GM13976 (cell line): ENCODE measurements at regions not wholly inside any gene's neighbourhood (a gene's known extent, or its start where the extent isn't known, plus 50 kb on each side); places are given as distances from the start of the nearest gene placed in this dataset.
"Not testable (repeated sequence)": the region's sequence is repeated elsewhere in the genome, so short reads cannot be mapped to it uniquely, and the experiment has no call there.

Experiments used
- DNase-seq: peaks from one replicate; pipeline ENCODE4 v3.0.0; 2012; ENCODE audit warnings: low spot score
- in situ Hi-C: fragments of 300-500 bp; cut with MboI; formaldehyde crosslinking; loops from one replicate; pipeline ENCODE4 v1.12.0; 2022; ENCODE audit warnings: low sequenced_read_pairs, mixed read lengths, inconsistent platforms; ENCODE audit not compliant: unreplicated experiment
- TF ChIP-seq, protein P1 (sequence below): IDR thresholded peaks from 2 replicates; pipeline ENCODE4 v1.5.1; 2012; ENCODE audit warnings: borderline replicate concordance, mild to moderate bottlenecking; ENCODE audit not compliant: insufficient read depth; ENCODE audit errors: extremely low read depth, missing control alignments, control extremely low read depth

DNA sequence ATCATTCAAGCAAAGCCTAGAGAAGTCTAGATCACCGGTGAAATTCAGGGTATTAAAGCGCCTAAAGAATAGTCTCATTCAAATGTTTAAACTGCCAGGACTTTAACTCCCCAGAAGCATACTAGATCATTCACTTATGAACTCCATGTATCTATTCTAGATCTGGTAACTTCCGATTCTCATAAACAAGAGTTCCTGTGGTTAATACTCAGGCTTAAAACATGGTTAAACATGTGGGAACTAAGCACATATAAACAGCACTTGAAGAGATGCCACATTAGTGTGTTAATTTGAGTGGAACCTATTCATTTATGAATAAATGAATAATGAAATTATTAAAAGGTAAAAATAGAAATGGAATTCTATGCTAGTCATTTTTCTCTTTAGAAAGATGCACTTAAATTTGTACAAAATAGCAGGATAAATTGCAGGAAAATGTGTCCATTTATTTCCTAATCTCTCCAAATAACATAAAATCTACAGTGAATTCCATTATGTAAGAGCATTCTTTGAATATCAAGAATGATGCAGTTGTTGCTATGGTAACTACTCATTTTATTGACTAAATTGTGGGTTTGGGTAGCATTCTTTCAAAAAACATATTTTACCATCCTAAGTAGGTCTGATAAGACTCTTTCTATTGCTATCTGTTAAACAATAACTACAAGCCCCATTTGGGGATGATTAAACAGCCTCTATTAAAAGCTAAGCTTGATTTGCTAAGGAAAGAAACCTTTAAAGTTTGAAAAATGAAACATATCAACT is 147.6 kb upstream of the TMEM168 start:
- in situ Hi-C loops, result no loop called here
- DNase-seq, result no peak
- TF ChIP-seq, protein P1, sequence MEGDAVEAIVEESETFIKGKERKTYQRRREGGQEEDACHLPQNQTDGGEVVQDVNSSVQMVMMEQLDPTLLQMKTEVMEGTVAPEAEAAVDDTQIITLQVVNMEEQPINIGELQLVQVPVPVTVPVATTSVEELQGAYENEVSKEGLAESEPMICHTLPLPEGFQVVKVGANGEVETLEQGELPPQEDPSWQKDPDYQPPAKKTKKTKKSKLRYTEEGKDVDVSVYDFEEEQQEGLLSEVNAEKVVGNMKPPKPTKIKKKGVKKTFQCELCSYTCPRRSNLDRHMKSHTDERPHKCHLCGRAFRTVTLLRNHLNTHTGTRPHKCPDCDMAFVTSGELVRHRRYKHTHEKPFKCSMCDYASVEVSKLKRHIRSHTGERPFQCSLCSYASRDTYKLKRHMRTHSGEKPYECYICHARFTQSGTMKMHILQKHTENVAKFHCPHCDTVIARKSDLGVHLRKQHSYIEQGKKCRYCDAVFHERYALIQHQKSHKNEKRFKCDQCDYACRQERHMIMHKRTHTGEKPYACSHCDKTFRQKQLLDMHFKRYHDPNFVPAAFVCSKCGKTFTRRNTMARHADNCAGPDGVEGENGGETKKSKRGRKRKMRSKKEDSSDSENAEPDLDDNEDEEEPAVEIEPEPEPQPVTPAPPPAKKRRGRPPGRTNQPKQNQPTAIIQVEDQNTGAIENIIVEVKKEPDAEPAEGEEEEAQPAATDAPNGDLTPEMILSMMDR, result no peak

DNA sequence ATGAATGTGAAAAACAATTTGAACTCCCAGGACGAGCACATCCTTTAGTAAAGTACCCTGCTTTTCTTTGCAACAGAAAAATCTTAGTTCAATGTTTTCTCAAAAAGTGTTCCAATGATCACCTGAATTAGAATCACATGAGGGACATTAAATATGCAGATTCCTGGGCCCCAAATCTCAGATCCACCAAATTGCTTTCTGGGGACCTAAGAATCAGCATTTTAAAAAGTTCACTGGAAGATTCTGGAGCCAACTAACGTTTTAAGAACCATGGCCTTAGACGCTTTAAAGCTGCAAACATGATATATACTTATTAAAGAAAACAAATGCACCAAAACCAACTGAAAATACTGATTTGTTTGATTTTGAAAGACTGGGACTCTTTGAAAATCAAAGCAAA is 143.4 kb upstream of the TMEM168 start:
- DNase-seq, result no peak
- TF ChIP-seq, protein P1, result no peak
- in situ Hi-C loops, result no loop called here

DNA sequence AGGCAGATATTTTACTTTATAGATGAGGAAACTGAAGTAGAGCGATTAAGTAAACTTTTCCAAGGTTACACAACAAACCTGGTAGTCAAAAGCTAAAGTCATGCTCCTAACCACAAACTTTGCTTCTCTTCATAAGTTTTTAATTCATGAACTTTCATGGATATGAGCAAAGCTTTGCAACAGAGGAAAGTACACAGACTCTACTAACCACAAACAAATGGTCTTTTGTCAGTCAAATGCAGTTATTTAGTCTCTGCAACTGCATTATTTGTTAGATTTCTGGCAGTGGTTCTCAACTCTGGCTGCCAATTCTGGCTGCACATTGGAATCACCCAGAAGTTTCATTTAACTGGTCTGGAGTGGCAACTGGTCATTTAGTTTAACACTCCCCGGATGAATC is 140.6 kb upstream of the TMEM168 start:
- TF ChIP-seq, protein P1, result no peak
- DNase-seq, result no peak
- in situ Hi-C loops, result no loop called here

GRCh38 chr7:112929421-112929820 is 139.2 kb upstream of the TMEM168 start:
- TF ChIP-seq, protein P1, result no peak
- no peak for DNase-seq
- in situ Hi-C loops, result no loop called here

DNA sequence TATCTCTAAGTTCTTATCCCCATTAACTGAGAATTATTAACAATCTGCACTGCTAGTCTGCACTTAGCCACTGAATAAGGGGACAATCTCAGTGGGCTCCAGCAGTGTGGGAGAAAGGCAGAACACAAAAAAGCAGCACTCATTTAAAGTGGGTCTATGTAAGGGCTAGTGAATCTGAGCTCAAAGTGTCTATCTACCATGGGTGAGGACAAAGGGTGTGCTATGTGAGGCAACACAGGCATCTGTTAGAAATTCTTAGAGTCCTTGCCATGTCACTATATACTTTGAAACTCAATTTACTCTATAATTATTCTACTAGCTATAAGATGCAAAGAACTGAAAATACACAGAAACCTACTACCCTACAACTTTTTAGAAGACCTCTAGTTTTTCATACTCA is 135.8 kb upstream of the TMEM168 start:
- in situ Hi-C loops, result no loop called here
- TF ChIP-seq, protein P1, result no peak
- DNase-seq, result no peak

GRCh38 chr7:112922546-112922945 is 132.4 kb upstream of the TMEM168 start:
- DNase-seq, in situ Hi-C loops: not testable (repeated sequence)

DNA sequence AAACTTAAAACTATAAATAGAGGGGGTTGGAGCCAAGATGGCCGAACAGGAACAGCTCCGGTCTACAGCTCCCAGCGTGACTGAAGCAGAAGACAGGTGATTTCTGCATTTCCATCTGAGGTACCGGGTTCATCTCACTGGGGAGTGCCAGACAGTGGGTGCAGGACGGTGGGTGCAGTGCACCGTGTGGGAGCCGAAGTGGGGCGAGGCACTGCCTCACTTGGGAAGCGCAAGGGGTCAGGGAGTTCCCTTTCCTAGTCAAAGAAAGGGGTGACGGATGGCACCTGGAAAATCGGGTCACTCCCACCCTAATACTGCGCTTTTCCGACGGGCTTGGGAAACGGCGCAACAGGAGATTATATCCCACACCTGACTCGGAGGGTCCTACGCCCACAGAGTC is 126.2 kb upstream of the TMEM168 start:
- in situ Hi-C loops, DNase-seq: not testable (repeated sequence)

- TF ChIP-seq, protein P1, result no peak
Measured at GRCh38 chr7:112908086-112908485, 117.9 kb upstream of the TMEM168 start.

More at GRCh38 chr7:112908086-112908485, 117.9 kb upstream of the TMEM168 start:
- in situ Hi-C loops, result no loop called here
- no peak for DNase-seq
